Mesenchymal stem cell (in vitro differentiated cells and primary cell): ENCODE measurements at regions not wholly inside any gene's neighbourhood (a gene's known extent, or its start where the extent isn't known, plus 50 kb on each side); places are given as distances from the start of the nearest gene placed in this dataset.
A peak's percentile ranks its signal among the peaks of the same experiment; 100 is the strongest.

Experiments
- DNase-seq: peaks from one replicate; pipeline ENCODE4 v3.0.0-alpha.2; 2013
- H2AFZ ChIP-seq: one replicate; pipeline ENCODE4 v1.6.1; 2013; ENCODE audit warnings: low read depth, mild to moderate bottlenecking, control low read depth, inconsistent platforms, low read length, moderate library complexity
- H2AK5ac ChIP-seq: 2 replicates; pipeline ENCODE4 v1.6.1; 2013; ENCODE audit warnings: low read length, moderate library complexity, mild to moderate bottlenecking, inconsistent platforms; ENCODE audit not compliant: severe bottlenecking
- H2BK120ac ChIP-seq: one replicate; pipeline ENCODE4 v1.6.1; 2013; ENCODE audit warnings: low read depth, mild to moderate bottlenecking, inconsistent platforms, low read length, moderate library complexity
- H2BK12ac ChIP-seq, 2 experiments: one replicate each; pipeline ENCODE4 v1.6.1; 2013; ENCODE audit warnings: inconsistent platforms in 2 of 2, low read length in 2 of 2, mild to moderate bottlenecking in 2 of 2, moderate library complexity in 2 of 2, control low read depth in 1 of 2
- H2BK15ac ChIP-seq: one replicate; pipeline ENCODE4 v1.6.1; 2013; ENCODE audit warnings: mild to moderate bottlenecking, low read depth, inconsistent platforms; ENCODE audit not compliant: poor library complexity, severe bottlenecking
- H2BK5ac ChIP-seq: 2 replicates; pipeline ENCODE4 v1.6.1; 2013; ENCODE audit warnings: low read depth, mild to moderate bottlenecking, low read length, control low read depth, inconsistent platforms; ENCODE audit not compliant: poor library complexity, severe bottlenecking
- H3K14ac ChIP-seq, 2 experiments: one replicate each; pipeline ENCODE4 v1.6.1; 2013; ENCODE audit warnings: inconsistent platforms in 2 of 2, low read length in 2 of 2, control low read depth in 1 of 2, mild to moderate bottlenecking in 1 of 2, moderate library complexity in 1 of 2
- H3K18ac ChIP-seq, 2 experiments: one replicate each; pipeline ENCODE4 v1.6.1; 2013; ENCODE audit warnings: inconsistent platforms in 2 of 2, low read length in 2 of 2, control low read depth in 1 of 2, low read depth in 1 of 2, mild to moderate bottlenecking in 1 of 2
- H3K23ac ChIP-seq, 2 experiments: one replicate each; pipeline ENCODE4 v1.6.1; 2013; ENCODE audit warnings: inconsistent platforms in 2 of 2, low read length in 2 of 2, mild to moderate bottlenecking in 2 of 2, moderate library complexity in 2 of 2, control low read depth in 1 of 2
- H3K27ac ChIP-seq: 2 replicates; pipeline ENCODE4 v1.5.1; 2013; ENCODE audit warnings: mild to moderate bottlenecking, moderate library complexity, low read length, control low read depth, inconsistent platforms; ENCODE audit not compliant: poor library complexity, severe bottlenecking
- H3K27me3 ChIP-seq, 2 experiments: 2 replicates each; pipeline versions ENCODE4 v1.6.1 to v1.7.0; 2013; ENCODE audit warnings: low read length in 2 of 2, mild to moderate bottlenecking in 2 of 2, moderate library complexity in 2 of 2, control low read depth in 1 of 2, inconsistent platforms in 1 of 2; ENCODE audit not compliant: control insufficient read depth in 1 of 2, insufficient read depth in 1 of 2
- H3K36me3 ChIP-seq, 2 experiments: 2 replicates each; pipeline versions ENCODE4 v1.6.1 to v1.7.0; 2013; ENCODE audit warnings: low read length in 2 of 2, control low read depth in 1 of 2, inconsistent platforms in 1 of 2, low read depth in 1 of 2, mild to moderate bottlenecking in 1 of 2; ENCODE audit not compliant: insufficient read depth in 2 of 2, control insufficient read depth in 1 of 2
- H3K4ac ChIP-seq, 2 experiments: one replicate each; pipeline ENCODE4 v1.6.1; 2013; ENCODE audit warnings: inconsistent platforms in 2 of 2, low read length in 2 of 2, mild to moderate bottlenecking in 2 of 2, moderate library complexity in 2 of 2, control low read depth in 1 of 2, low read depth in 1 of 2
- H3K4me1 ChIP-seq: 2 replicates; pipeline ENCODE4 v1.6.1; 2013; ENCODE audit warnings: low read depth, low read length, control low read depth; ENCODE audit not compliant: control insufficient read depth, insufficient read depth
- H3K4me2 ChIP-seq: 2 replicates; pipeline ENCODE4 v1.6.1; 2013; ENCODE audit warnings: low read length, mild to moderate bottlenecking, inconsistent platforms; ENCODE audit not compliant: poor library complexity, severe bottlenecking
- H3K4me3 ChIP-seq, 2 experiments: 2 replicates each; pipeline versions ENCODE4 v1.5.1 to v1.7.0; 2013; ENCODE audit warnings: low read length in 2 of 2, mild to moderate bottlenecking in 2 of 2, control low read depth in 1 of 2, low read depth in 1 of 2; ENCODE audit not compliant: insufficient read depth in 1 of 2
- H3K79me1 ChIP-seq: replicated peaks from 2 replicates; pipeline ENCODE4 v1.6.1; 2013; ENCODE audit warnings: mild to moderate bottlenecking, control low read depth, low read length, inconsistent platforms; ENCODE audit not compliant: poor library complexity, severe bottlenecking
- H3K9ac ChIP-seq: 2 replicates; pipeline ENCODE4 v1.7.0; 2013; ENCODE audit warnings: mild to moderate bottlenecking, low read length, moderate library complexity
- H3K9me3 ChIP-seq: 2 replicates; pipeline ENCODE4 v1.7.0; 2013; ENCODE audit warnings: mild to moderate bottlenecking, low read length; ENCODE audit not compliant: control insufficient read depth
- H4K8ac ChIP-seq: one replicate; pipeline ENCODE4 v1.6.1; 2013; ENCODE audit warnings: inconsistent platforms, mild to moderate bottlenecking, low read length, moderate library complexity
- H4K91ac ChIP-seq: one replicate; pipeline ENCODE4 v1.6.1; 2013; ENCODE audit warnings: mild to moderate bottlenecking, low read length, inconsistent platforms
- WGBS: methylation state at CpG from one replicate; pipeline ENCODE4 v1.1.7; 2013; ENCODE audit warnings: mixed read lengths; 5-methylcytosine and 5-hydroxymethylcytosine counted together

DNA sequence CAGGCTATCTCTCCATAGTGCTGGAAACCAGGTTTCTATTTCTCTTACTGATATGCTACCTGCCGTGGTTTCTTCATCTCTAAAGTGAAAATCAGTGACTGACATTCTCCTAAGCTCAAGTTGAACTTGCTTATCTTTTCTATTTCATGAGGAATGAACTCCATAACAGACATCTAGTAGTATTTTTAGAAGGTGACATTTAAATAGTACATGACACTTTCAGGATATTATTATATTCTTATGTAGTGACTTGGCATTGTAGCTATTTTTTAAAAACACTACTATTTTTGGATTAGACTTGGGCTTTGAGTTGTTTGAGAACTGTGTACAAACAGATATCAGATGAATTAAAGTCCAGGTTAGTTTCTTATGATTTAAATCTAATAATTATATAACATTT lies 1381.8 kb downstream of the DSC3 start:
- Histone ChIP-seq H3K4me3 (no peak overlapping the region), H3K4me1 (no peaks in the 10 kb centered on the region), H3K23ac (no peak overlapping the region), H2AK5ac (no peak overlapping the region), H3K18ac (no peak overlapping the region), H3K14ac (no peak overlapping the region), H2BK12ac (no peak overlapping the region), H3K4ac (no peak overlapping the region), H3K9me3 (no peaks in the 10 kb centered on the region), H3K36me3 (no peaks in the 10 kb centered on the region), H3K4me2 (no peak overlapping the region), H4K91ac (no peak overlapping the region), H3K79me1 (no peaks in the 10 kb centered on the region), H2BK5ac (no peak overlapping the region), H4K8ac (no peak overlapping the region), H3K9ac (no peak overlapping the region), H2BK120ac (no peak overlapping the region), H2AFZ (no peak overlapping the region), H2BK15ac (no peak overlapping the region), H3K27ac (no peak overlapping the region), H3K27me3 (no peaks in the 10 kb centered on the region)
- WGBS, result 100% methylated on average over 1 of the region's 1 CpG
- DNase-seq, result no peak

DNA sequence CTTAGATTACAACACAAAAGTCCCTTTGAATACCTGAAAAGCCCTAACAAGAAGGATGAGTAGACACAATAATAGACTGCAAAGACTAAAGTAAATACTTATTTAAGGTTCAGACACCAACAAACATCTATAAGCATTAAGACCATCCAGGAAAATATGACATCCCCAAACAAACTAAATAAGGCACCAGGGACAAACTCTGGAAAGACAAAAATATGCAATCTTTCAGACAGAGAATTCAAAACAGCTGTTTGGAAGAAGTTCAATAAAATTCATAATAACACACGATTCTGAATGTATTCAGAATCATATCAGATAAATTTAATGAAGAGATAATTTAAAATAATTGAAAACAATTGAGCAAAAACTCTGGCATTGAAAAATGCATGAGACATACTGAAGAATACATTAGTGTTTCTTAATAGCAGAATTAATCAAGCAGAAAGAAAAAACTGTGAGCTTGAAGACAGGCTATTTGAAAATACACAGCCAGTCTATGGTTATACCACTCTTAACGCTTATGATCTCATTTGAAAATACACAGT lies 1388.8 kb downstream of the DSC3 start:
- H3K27ac ChIP-seq, result no peak overlapping the region
- WGBS, result 100% methylated on average over 1 of the region's 2 CpGs
- H2BK120ac ChIP-seq, result no peak overlapping the region
- H3K14ac ChIP-seq, result no peak overlapping the region
- H3K36me3 ChIP-seq, result no peaks in the 10 kb centered on the region
- H3K9ac ChIP-seq, result no peak overlapping the region
- no peaks in the 10 kb centered on the region for H3K9me3 ChIP-seq
- no peak for DNase-seq
- no peak overlapping the region for H4K91ac ChIP-seq
- no peaks in the 10 kb centered on the region for H3K4me1 ChIP-seq
- H2AFZ ChIP-seq, result no peak overlapping the region
- H3K4me3 ChIP-seq, result no peak overlapping the region
- no peaks in the 10 kb centered on the region for H3K79me1 ChIP-seq
- no peak overlapping the region for H3K23ac ChIP-seq
- H4K8ac ChIP-seq, result no peak overlapping the region
- H3K27me3 ChIP-seq, result no peaks in the 10 kb centered on the region
- H2BK5ac ChIP-seq, result no peak overlapping the region
- H3K4ac ChIP-seq, result no peak overlapping the region
- H3K4me2 ChIP-seq, result no peak overlapping the region
- no peak overlapping the region for H2BK12ac ChIP-seq
- no peak overlapping the region for H2AK5ac ChIP-seq
- no peak overlapping the region for H2BK15ac ChIP-seq
- H3K18ac ChIP-seq, result no peak overlapping the region

DNA sequence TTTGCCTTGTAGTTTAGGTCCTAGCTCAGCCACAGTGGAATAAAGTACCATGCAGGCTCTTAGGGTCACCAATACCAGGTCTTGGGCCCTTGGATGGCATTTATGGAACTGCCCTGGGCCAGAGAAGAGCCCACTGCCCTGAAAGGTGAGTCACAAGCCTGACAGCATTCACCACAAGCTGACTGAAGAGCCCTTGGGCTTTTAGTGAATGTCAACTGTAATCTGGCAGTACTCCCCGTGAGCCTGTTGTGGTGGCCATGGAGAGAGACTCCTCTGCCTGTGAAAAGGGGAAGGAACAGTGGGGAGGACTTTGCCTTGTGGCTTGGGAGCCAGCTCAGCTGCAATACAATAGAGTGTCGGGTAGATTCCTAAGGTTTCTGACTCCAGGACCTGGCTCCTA lies 1389.7 kb downstream of the DSC3 start:
- H3K14ac ChIP-seq, result no peak overlapping the region
- H2AFZ ChIP-seq, result no peak overlapping the region
- H3K27me3 ChIP-seq, result no peaks in the 10 kb centered on the region
- H2BK15ac ChIP-seq, result no peak overlapping the region
- H3K4me1 ChIP-seq, result no peaks in the 10 kb centered on the region
- no peak overlapping the region for H3K4ac ChIP-seq
- H4K8ac ChIP-seq, result no peak overlapping the region
- WGBS, result 85% methylated on average over 2 of the region's 2 CpGs
- H3K4me2 ChIP-seq, result no peak overlapping the region
- H3K36me3 ChIP-seq, result no peaks in the 10 kb centered on the region
- no peak overlapping the region for H4K91ac ChIP-seq
- no peak overlapping the region for H2BK120ac ChIP-seq
- H2AK5ac ChIP-seq, result no peak overlapping the region
- no peaks in the 10 kb centered on the region for H3K79me1 ChIP-seq
- H3K9ac ChIP-seq, result no peak overlapping the region
- H3K27ac ChIP-seq, result no peak overlapping the region
- no peak overlapping the region for H3K4me3 ChIP-seq
- DNase-seq, result no peak
- no peak overlapping the region for H3K18ac ChIP-seq
- no peak overlapping the region for H2BK5ac ChIP-seq
- H3K9me3 ChIP-seq, result no peaks in the 10 kb centered on the region
- no peak overlapping the region for H2BK12ac ChIP-seq
- no peak overlapping the region for H3K23ac ChIP-seq

DNA sequence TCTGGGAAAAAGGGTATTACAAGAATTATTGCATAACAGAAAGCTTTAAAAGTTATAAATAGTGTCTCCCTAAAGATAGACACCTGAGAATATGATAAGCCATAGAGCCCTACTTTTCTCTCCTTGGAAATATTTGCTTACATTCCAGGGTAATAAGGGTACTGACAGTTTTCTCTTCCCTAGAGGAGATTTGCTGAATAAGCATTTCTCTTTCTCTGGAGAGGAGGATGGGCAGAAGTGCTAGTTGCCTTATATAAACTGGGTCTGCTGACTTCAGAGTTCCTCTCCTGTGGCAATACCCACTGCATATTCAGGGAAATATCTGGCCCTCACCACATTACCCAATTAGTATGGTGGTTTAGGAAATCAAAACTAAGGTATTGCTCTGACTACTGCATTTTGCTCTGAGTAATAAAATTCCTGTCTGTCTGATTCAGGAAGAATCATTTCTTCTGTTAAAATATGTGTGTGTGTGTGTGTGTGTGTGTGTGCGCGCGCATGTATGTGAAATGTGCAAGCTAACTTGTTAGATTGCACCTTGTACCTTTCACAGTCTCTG lies 1391.3 kb downstream of the DSC3 start:
- WGBS, result 80% methylated on average over 1 of the region's 3 CpGs

More for the DNA sequence above, 1391.3 kb downstream of the DSC3 start:
- H2BK120ac ChIP-seq, result no peak overlapping the region
- no peak overlapping the region for H3K27ac ChIP-seq
- H3K18ac ChIP-seq, result no peak overlapping the region
- no peak overlapping the region for H3K4me2 ChIP-seq
- H3K4ac ChIP-seq, result no peak overlapping the region
- no peaks in the 10 kb centered on the region for H3K79me1 ChIP-seq
- H3K9ac ChIP-seq, result no peak overlapping the region
- H3K14ac ChIP-seq, result no peak overlapping the region
- H2BK15ac ChIP-seq, result no peak overlapping the region
- H4K91ac ChIP-seq, result no peak overlapping the region
- H3K27me3 ChIP-seq, result no peaks in the 10 kb centered on the region
- no peak overlapping the region for H3K4me3 ChIP-seq
- H2BK12ac ChIP-seq, result no peak overlapping the region
- H4K8ac ChIP-seq, result no peak overlapping the region
- no peak overlapping the region for H2AK5ac ChIP-seq
- H3K23ac ChIP-seq, result no peak overlapping the region
- no peaks in the 10 kb centered on the region for H3K36me3 ChIP-seq
- H3K9me3 ChIP-seq, result no peaks in the 10 kb centered on the region
- H2AFZ ChIP-seq, result no peak overlapping the region
- peak; percentile 6 for DNase-seq
- no peak overlapping the region for H2BK5ac ChIP-seq
- no peaks in the 10 kb centered on the region for H3K4me1 ChIP-seq
